Heart left ventricle (tissue), 16 donors: ENCODE measurements at regions not wholly inside any gene's neighbourhood (a gene's known extent, or its start where the extent isn't known, plus 50 kb on each side); places are given as distances from the start of the nearest gene placed in this dataset.

Source experiments
- ATAC-seq, 4 donors: fragments of 200-7000 bp; cut with Tn5 transposase; one replicate each; pipeline ENCODE4 v1.9.1; 2020 to 2022; ENCODE audit warnings: moderate library complexity in 4 of 4, mild to moderate bottlenecking in 3 of 4, moderate number of reproducible peaks in 1 of 4
- DNase-seq, 5 donors: peaks; one replicate each; pipeline ENCODE4 v3.0.0-alpha.2; 2020
- H3K27ac ChIP-seq, 12 donors: fragments of 200-600 bp; sonication (generic) in 4 of 12; one replicate each; pipeline versions ENCODE4 v1.5.0 to v1.8.0; 2016 to 2022; ENCODE audit warnings: mild to moderate bottlenecking in 2 of 12
- H3K27me3 ChIP-seq, 9 donors: fragments of 200-600 bp; sonication (generic) in 2 of 9; one replicate each; pipeline versions ENCODE4 v1.5.1 to v1.8.0; 2016 to 2022; ENCODE audit warnings: mild to moderate bottlenecking in 3 of 9
- H3K36me3 ChIP-seq, 9 donors: fragments of 200-600 bp; sonication (generic) in 2 of 9; one replicate each; pipeline versions ENCODE4 v1.5.0 to v1.8.0; 2018 to 2022; ENCODE audit warnings: mild to moderate bottlenecking in 2 of 9
- H3K4me1 ChIP-seq, 12 donors: fragments of 200-600 bp; sonication (generic) in 4 of 12; one replicate each; pipeline versions ENCODE4 v1.5.0 to v1.8.0; 2016 to 2022; ENCODE audit warnings: mild to moderate bottlenecking in 3 of 12
- H3K4me3 ChIP-seq, 12 donors: fragments of 200-600 bp; sonication (generic) in 4 of 12; one replicate each; pipeline versions ENCODE4 v1.5.0 to v1.8.0; 2017 to 2022; ENCODE audit warnings: mild to moderate bottlenecking in 9 of 12, moderate library complexity in 4 of 12
- H3K9me3 ChIP-seq, 12 donors: fragments of 200-600 bp; sonication (generic) in 4 of 12; one replicate each; pipeline versions ENCODE4 v1.5.0 to v1.8.0; 2016 to 2022; ENCODE audit warnings: mild to moderate bottlenecking in 1 of 12
- POLR2A ChIP-seq, 2 donors: fragments of 450-650 bp; IDR thresholded peaks; one replicate each; pipeline ENCODE4 v1.6.1; 2017; ENCODE audit warnings: antibody characterized with exemption in 2 of 2, mild to moderate bottlenecking in 2 of 2, moderate library complexity in 2 of 2
- WGBS, 4 donors: extraction: QIAGEN DNeasy Blood & Tissue Kit in 2 of 4; methylation state at CpG; one replicate each; pipeline versions ENCODE4 v1.1.5 to v1.1.7; 2013 to 2018; 5-methylcytosine and 5-hydroxymethylcytosine counted together
- intact Hi-C, 10 donors: fragments of 100-400 bp; cut with DNase I; formaldehyde crosslinking; loops; one replicate each; pipeline versions ENCODE4 v1.11.1 to v1.14.2; 2022
- TF ChIP-seq, protein P1 (sequence below), 12 donors: fragments of 200-600 bp; sonication (generic) in 4 of 12; IDR thresholded peaks; one replicate each; pipeline versions ENCODE4 v1.5.0 to v1.8.0; 2018 to 2022; ENCODE audit warnings: antibody characterized with exemption in 12 of 12, mild to moderate bottlenecking in 5 of 12
- donor health status: ischemic (EF 13 %, LVEDD 7.1; RV severe dilation, severe dysfunction).
- donor health status: healthy with polysubstance abuse.
- donor health status: DM: no; HTN: yes; CAD: no.
- donor health status: DM: no; HTN: no; CAD: no.
- donor health status: ischemic (EF 25% LVEDD 6.9; RV normal size, moderate dysfunction).
- donor health status: ischemic (EF 25% LVEDD 5.7; RV mildly dilated, moderate dysfunction).
- donor health status: healthy.
- donor health status: DM: yes; HTN: yes; CAD: no.
- donor health status: ischemic (EF 35%, LVEDD 5.7; RV mildly dilated, moderate dysfunction).
- donor health status: nonischemic (EF 11% LVEDD 7.7; RV severe dilation, severe dysfunction).
- donor health status: DM: yes; HTN: yes; CAD: no.
- donor health status: PGD.
- donor health status: ischemic (EF 29% LVEDD 5.4; RV normal size, mild dysfunction).
- donor health status: nonischemic (EF 23%, LVEDD 6.1; RV moderate dilation, normal function).

DNA sequence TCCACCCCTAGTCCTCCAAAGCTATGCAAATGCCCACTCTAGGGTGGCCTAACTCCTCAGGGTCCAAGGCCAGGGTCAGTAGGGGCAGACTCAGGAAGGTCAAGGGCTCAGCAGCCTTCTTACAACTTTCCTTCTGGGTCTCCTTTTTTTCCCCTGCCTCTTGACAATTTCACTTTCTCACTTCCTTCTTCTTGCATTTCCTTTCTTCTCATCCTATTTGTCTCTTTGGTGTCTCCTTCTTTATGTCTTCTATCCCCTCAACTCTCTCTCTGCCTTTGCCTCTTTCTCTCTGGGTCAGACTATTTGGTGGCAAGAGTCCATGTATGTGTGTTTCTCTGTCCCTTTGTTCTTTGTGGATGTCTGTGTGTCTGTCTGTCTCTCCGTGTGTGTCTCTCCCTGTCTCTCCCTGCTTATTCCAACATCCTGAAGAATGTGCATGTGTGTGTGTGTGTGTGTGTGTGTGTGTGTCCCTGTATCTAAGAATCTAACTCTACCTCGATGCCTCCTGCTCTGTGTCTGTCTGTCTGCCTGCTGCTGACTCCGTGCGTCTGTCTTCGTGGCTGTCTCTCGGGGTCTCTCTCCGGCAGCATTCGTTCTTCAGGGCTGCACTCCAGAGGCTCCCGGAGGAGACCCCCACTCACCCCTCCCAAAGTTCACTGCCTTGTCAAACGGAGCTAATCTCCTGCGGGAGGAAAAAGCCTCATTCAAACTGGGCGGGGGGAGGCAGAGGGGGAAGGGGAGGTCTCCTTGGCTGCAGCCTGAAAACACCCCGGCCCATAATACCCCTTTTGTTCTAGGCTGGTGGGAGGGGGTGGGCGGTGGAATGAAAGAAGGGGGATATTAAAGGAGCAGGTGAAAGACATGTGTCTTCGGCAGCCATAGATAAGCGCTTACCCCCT, 51.7 kb upstream of the FOXP4 start:
- intact Hi-C loops, result no loop called here
- Histone ChIP-seq H3K4me1 (peaks cover 0 to 3% (median 0%) of the 10 kb centered on the region in 12 donors), H3K4me3 (no peak overlapping the region), H3K27me3 (peaks cover 0 to 13% (median 0%) of the 10 kb centered on the region in 9 donors), H3K27ac (no peak overlapping the region), H3K36me3 (no peaks in the 10 kb centered on the region), H3K9me3 (no peaks in the 10 kb centered on the region)
- TF ChIP-seq, protein P1, sequence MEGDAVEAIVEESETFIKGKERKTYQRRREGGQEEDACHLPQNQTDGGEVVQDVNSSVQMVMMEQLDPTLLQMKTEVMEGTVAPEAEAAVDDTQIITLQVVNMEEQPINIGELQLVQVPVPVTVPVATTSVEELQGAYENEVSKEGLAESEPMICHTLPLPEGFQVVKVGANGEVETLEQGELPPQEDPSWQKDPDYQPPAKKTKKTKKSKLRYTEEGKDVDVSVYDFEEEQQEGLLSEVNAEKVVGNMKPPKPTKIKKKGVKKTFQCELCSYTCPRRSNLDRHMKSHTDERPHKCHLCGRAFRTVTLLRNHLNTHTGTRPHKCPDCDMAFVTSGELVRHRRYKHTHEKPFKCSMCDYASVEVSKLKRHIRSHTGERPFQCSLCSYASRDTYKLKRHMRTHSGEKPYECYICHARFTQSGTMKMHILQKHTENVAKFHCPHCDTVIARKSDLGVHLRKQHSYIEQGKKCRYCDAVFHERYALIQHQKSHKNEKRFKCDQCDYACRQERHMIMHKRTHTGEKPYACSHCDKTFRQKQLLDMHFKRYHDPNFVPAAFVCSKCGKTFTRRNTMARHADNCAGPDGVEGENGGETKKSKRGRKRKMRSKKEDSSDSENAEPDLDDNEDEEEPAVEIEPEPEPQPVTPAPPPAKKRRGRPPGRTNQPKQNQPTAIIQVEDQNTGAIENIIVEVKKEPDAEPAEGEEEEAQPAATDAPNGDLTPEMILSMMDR (IDR thresholded peaks at IDR 0.05), result no peak
- TF ChIP-seq POLR2A (IDR thresholded peaks at IDR 0.05), result no peak
- ATAC-seq, result no peak
- DNase-seq, result no peak
- WGBS, 4 donors, result 49 to 57% (median 51%) methylated on average over 15 to 16 of the region's 16 CpGs
